Stimulated activated CD4-positive, alpha-beta T cell treated with anti-CD3 and anti-CD28 coated beads, Interleukin-2, amount 100 ng/mL, for 24 hours (primary cell): ENCODE measurements at regions not wholly inside any gene's neighbourhood (a gene's known extent, or its start where the extent isn't known, plus 50 kb on each side); places are given as distances from the start of the nearest gene placed in this dataset.

Source experiments
- DNase-seq, 2 donors: peaks; one replicate each; pipeline ENCODE4 v3.0.0-alpha.2; 2020

- no peak for DNase-seq
These were observed 96.1 kb upstream of the ARMC2 start for GRCh38 chr6:108751851-108752732.

- DNase-seq = no peak
These were observed 95.3 kb upstream of the ARMC2 start for GRCh38 chr6:108752733-108753590.

- DNase-seq = no peak
These were observed 92.7 kb upstream of the ARMC2 start for GRCh38 chr6:108755257-108756240.

DNA sequence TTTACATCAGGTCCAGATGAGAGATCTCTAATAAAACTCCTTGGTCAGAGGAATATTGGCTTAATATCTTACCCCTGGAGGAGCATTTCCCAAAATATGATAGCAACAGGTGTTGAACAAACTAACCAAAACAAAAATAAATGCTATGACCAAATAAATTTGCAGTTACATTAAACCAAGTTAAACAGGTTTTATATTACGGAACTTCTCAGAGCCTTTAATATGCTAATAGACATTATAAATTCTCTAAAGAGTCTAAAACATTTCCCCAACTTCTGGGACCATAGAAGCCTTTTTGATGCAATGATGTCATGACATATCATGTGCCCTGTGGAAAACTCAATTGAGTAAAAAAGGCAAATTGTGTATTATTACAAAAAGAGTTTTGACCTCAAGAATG, 90.9 kb upstream of the ARMC2 start:
- DNase-seq = no peak

GRCh38 chr6:108758884-108759283, 89.3 kb upstream of the ARMC2 start:
- DNase-seq = no peak

GRCh38 chr6:108760126-108761050, 87.8 kb upstream of the ARMC2 start:
- no peak for DNase-seq

DNA sequence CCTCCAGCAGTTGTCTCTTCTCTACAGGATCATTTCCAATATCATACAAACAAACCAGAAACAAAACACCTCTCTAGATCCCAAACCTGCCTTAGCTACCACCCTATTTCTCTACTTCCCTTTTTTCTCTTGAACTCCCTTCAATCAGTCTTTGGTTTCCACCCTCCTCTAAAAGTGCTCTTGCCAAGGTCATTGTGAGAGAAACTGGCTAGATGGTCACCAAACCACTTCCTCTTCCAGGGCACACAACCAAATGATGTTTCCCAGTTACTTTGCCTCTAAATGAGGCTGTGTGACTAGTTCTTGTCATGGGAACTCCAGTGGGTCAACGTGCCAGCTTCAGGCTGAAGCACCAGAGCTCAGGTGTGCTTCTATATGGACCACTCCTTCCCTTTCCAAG, 85.8 kb upstream of the ARMC2 start:
- no peak for DNase-seq

- DNase-seq = no peak
These were observed 84.2 kb upstream of the ARMC2 start for GRCh38 chr6:108763931-108764579.

DNA sequence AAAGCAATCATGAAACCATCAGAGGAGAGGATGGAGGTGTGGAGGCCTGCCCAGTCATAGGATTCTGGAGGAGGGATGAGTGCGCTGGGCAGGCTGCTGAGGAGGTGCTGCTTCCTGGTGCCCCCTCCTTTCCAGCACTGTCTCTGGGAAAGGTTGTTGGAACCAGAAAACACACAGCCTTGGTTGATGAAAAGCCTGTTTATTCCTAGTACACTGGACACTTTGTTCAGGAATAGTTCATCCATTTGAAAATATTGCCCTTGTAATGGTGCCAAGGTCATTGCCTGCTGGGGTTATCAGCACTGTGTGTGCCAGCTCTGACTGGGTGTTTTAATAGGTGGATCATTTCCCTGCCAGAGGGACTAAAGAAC, 83.7 kb upstream of the ARMC2 start:
- DNase-seq = no peak

DNA sequence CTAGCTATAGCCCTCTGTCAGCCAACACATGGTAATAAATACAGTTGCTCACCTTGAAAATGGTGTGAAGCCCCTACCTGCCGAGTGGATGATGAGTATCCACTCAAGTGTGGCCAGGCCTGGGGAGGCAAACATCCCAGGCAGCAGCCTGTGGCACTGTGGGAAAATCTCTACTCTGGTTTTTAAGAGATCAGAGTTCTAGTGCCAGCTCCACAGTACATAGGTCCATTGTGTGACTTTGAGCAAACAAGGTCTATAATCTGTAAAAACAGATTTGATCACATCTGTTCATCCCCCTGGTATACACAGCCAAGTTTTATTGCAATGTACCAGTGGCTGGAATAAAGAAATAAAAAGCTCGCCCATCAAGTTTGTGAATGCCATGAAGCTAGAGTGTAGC, 82.7 kb upstream of the ARMC2 start:
- no peak for DNase-seq

DNA sequence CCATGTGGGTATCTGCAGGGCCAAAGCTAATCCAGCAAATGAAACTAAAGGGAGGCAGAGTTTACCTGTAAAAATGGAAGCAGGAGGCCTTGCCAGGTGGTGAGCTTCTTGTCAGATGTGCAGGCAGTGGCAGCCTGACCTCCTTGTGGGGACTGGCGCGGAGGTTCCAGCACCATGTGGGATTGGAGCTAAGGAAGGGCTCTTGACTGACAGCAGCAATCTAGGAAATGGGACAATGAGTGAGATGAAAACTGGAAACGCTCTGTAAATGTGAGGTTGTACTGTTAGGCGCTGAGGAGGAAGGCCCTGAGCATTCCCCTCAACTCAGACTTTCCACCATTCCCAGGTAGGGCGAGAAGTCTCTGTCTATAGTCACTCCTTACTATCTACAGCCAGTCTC, 81.8 kb upstream of the ARMC2 start:
- DNase-seq = no peak

DNA sequence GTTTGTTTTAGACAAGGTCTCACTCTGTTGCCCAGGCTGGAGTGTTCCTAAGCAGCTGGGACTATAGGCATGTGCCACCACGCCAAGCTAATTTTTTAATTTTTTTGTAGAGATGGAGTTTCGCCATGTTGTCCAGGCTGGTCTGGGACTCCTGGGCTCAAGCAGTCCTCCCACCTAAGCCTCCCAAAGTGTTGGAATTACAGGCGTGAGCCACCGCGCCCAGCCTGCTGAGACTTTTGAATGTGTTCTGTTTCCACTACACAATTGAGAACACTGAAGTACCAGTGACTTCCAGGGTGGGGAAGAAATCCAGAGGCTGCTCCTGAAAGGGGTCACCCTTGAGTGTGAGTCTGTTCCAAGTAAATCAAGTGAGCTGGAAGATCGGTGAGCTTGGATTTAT, 81.3 kb upstream of the ARMC2 start:
- DNase-seq = no peak

DNA sequence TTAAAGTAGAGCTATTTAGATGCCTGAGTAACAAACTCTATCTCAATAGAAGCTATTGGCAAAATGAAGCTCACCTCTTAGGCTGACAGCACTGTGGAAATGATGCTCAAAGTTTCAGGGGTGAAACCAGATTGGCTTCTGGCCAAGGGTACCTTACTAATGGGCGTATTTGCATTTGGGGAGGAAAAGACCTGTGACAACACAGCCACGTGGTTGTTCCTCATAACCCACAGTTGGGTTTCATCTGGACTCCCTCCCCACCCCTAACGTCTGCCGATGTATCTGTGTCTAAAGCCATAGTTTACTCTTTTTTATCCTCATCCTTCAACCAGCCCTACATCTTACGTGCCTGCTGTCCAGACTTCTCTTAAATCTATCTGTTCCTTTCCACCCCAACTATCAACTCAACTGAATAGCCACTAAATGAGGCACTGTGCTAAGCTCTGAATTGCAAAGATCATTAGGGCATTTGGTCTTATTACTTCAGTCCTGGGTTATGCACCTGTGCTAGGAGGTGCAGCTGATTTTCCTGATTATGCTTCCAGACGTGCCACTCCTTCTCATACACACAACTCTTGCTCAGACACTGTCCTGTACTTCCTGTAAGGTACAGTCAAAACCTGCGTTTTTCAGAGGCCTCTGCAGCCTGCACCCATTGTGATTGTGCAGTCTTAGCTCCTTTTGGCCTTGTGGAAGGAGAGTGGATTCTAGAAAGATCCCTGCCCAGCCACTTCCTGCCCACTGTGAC, 80.6 kb upstream of the ARMC2 start:
- no peak for DNase-seq

DNA sequence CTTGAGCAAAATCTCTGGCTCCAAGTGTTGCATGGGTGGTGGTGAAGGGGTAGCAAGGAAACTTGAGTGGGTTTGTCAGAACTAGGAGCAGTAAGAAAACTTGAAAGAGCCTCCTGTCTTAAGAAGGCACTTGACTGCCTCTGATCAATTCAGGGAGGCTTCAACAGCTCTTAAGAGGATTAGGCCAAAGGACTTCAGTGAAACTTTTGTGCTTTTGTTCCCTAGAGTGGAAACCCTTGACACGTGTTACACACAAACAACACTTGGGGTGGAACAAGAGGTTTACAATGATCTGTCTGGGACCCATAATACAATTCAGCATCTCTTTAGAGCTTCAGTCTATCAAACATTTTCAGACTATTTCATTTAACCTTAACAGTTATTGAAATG, 80.1 kb upstream of the ARMC2 start:
- DNase-seq = no peak

DNA sequence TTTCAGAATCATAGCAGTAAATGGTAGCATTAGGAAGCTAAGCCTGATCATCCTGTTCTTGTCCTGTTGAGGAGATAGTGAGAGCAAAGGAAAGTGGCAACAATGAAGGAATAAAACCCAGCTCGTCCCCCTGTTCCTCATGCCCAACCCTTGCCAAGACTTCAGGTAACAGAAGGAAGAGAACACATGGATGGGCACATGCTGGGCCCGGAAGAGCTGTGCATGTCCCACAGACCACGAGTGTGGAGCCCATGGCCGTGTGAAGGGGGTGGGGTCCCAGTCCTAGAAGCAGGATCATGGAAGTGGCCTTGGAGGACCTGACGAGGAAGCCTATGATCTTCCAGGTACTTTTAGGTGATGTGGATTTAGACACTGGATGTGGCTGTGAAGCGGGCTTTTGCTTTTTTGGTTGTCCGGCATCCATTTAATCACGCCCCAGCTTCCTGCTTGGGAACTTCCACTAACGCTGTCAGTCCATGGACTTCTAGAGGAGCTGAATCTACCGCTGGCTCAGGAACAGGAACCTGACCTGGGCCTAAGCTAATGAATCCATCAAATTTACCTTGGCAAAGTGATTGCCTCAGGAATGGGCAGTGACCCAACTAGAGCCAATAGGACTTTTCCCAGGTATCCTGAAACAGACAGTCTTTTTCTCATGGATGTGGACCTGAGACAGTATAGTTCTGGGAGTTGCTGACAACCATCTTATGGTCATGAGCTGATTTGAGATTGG, 79.3 kb upstream of the ARMC2 start:
- DNase-seq = no peak

- no peak for DNase-seq
These were observed 76.8 kb upstream of the ARMC2 start for GRCh38 chr6:108771421-108771820.

DNA sequence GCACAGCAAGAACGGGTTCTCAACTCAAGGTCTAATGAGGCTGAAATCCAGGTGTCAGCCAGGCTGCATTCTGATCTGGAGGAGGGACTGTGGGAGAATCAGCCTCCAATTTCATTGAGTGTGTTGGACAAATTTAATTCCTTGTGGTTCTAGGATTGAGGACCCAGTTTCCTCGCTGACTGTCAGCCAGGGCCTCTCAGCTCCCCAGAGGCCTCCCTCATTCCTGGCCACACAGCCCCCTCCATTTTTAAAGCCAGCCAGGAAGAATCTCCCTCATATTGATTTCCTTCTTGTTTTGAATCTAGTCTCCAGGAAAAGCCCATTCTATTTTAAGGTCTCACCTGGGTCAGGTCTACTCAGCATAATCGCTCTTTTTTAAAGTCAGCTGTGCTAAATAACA, 73.7 kb upstream of the ARMC2 start:
- no peak for DNase-seq

DNA sequence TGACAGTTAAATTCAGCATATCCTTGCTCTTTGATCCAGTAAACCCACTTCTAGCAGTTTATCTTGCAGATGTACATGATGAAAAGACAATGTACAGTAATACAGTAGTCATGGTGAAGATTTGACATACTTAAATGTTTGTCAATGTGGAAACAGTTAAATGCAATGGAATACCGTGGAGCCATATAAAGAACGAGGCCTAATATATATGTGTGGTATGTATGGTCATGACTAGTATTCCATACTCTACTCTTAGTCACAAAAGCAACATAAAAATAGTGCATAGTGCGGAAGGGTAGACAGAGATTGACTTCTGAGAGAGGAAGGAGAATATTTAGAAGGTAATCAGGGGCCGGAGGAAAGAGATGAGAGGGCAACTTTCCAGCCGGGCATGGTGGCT, 70.7 kb upstream of the ARMC2 start:
- DNase-seq = no peak

- DNase-seq = no peak
These were observed 69.6 kb upstream of the ARMC2 start for GRCh38 chr6:108778421-108779186.
